Neural cell (in vitro differentiated cells): ENCODE measurements at regions not wholly inside any gene's neighbourhood (a gene's known extent, or its start where the extent isn't known, plus 50 kb on each side); places are given as distances from the start of the nearest gene placed in this dataset.

Experiments
- CTCF ChIP-seq: fragments of 450-650 bp; IDR thresholded peaks from 2 replicates; pipeline ENCODE4 v1.5.1; 2014; ENCODE audit warnings: antibody characterized with exemption, mild to moderate bottlenecking, moderate library complexity; ENCODE audit not compliant: poor library complexity, severe bottlenecking
- EP300 ChIP-seq: fragments of 450-650 bp; conservative IDR thresholded peaks from 2 replicates; pipeline ENCODE4 v1.6.1; 2014; ENCODE audit warnings: antibody characterized with exemption, mild to moderate bottlenecking, moderate library complexity; ENCODE audit not compliant: poor library complexity, severe bottlenecking
- EZH2 ChIP-seq: fragments of 200-600, 300-800 bp; shearing (Covaris generic), sonication (generic); IDR thresholded peaks from 2 replicates; pipeline ENCODE4 v1.6.1; 2014; ENCODE audit warnings: antibody characterized with exemption, low read length, borderline replicate concordance, mild to moderate bottlenecking; ENCODE audit not compliant: insufficient read depth, poor library complexity, severe bottlenecking
- MXI1 ChIP-seq: fragments of 450-650 bp; conservative IDR thresholded peaks from 2 replicates; pipeline ENCODE4 v1.6.1; 2014; ENCODE audit warnings: antibody characterized with exemption, mild to moderate bottlenecking; ENCODE audit not compliant: poor library complexity, severe bottlenecking
- POLR2AphosphoS5 ChIP-seq: IDR thresholded peaks from 2 replicates; pipeline ENCODE4 v1.6.1; 2012
- RAD21 ChIP-seq: fragments of 450-650 bp; conservative IDR thresholded peaks from 2 replicates; pipeline ENCODE4 v1.6.1; 2014; ENCODE audit warnings: antibody characterized with exemption, mild to moderate bottlenecking, moderate library complexity
- REST ChIP-seq: IDR thresholded peaks from 2 replicates; pipeline ENCODE4 v1.6.1; 2012; ENCODE audit warnings: borderline replicate concordance
- SMC3 ChIP-seq: fragments of 450-650 bp; conservative IDR thresholded peaks from 2 replicates; pipeline ENCODE4 v1.6.1; 2014; ENCODE audit warnings: antibody characterized with exemption, mild to moderate bottlenecking, moderate library complexity; ENCODE audit not compliant: poor library complexity
- TAF1 ChIP-seq: IDR thresholded peaks from 2 replicates; pipeline ENCODE4 v1.6.1; 2012; ENCODE audit warnings: low read depth

GRCh38 chr20:48383252-48383651 is 444.5 kb downstream of the PREX1 start:
- TF ChIP-seq MXI1 (no peak), CTCF (no peak), EP300 (no peak), REST (no peak), EZH2 (no peak), RAD21 (no peak), POLR2AphosphoS5 (no peak), TAF1 (no peak), SMC3 (no peak)
